GM18517 (cell line): ENCODE measurements at regions not wholly inside any gene's neighbourhood (a gene's known extent, or its start where the extent isn't known, plus 50 kb on each side); places are given as distances from the start of the nearest gene placed in this dataset.

ENCODE experiments used
- ATAC-seq: cut with Tn5 transposase; IDR thresholded peaks from one replicate; pipeline ENCODE4 v1.9.1; 2021; ENCODE audit warnings: mild to moderate bottlenecking, moderate library complexity; ENCODE audit not compliant: unreplicated experiment

- ATAC-seq = no peak
Measured at GRCh38 chr13:22211876-22212275, 541.0 kb downstream of the FGF9 start.

DNA sequence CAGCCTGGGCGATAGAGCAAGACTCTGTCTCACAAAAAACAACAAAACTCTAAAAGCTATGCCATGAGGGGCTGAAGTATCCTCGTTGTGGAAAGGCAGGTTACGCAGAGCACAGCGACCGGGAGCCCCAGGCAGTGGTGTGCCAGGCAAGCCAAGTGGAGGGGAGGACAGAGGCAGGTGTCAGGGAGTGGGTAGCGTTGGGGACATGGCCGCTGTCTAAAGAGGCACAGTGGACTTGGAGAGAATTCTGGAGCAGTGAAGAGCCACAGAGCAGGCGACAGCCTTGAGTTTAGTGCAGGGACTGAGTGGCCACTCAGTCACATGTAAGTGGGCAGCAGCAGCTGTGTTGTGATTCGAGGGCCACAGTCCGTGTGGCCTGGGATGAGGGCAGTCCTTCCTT, 541.7 kb downstream of the FGF9 start:
- no peak for ATAC-seq

GRCh38 chr13:22214184-22214583, 543.3 kb downstream of the FGF9 start:
- ATAC-seq = no peak

DNA sequence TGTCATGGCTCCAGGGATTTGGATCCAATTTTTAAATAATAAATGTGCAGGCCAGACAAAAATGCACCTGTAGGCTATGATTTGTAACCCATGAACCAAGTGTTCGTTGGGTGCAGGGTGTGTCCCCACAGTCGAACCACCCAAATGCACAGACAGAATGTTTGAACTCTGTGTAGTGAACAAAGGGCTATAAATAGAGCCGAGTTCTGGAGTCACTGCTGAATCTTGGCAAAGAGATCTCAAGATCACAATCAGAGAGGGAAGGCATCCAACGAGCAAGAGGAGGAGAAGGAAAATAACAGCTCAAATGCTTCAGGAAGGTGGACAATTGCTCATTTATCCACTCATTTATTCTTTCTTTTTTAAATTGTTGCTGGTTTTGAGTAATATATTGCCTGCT, 547.9 kb downstream of the FGF9 start:
- no peak for ATAC-seq

- ATAC-seq = no peak
Measured at GRCh38 chr13:22219709-22220108, 548.8 kb downstream of the FGF9 start.

GRCh38 chr13:22220151-22221135, 549.6 kb downstream of the FGF9 start:
- ATAC-seq = no peak

- ATAC-seq = no peak
Measured at GRCh38 chr13:22223411-22223810, 552.5 kb downstream of the FGF9 start.

- ATAC-seq = no peak
Measured at GRCh38 chr13:22226086-22226485, 555.2 kb downstream of the FGF9 start.

- ATAC-seq = no peak
Measured at GRCh38 chr13:22227895-22228294, 557.0 kb downstream of the FGF9 start.

GRCh38 chr13:22229916-22230315, 559.0 kb downstream of the FGF9 start:
- no peak for ATAC-seq

DNA sequence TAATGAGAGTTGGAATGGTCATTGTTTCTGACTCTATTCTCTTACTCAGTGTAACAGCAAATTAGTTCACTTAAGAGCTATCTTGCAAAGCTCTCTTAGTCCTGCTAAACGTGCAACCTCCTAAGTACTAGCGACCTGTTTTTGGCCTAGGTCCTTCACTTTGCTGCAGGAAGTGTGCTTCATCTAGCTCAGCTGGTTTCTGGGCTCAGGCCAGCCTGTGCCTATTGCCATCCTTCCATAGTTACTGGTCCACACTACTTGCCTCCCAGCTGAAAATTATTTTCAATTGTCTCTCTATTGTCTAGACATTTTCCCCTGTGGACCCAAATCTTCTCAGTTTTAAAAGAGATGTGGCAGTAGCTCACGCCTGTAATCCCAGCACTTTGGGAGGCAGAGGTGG, 561.3 kb downstream of the FGF9 start:
- ATAC-seq = no peak

DNA sequence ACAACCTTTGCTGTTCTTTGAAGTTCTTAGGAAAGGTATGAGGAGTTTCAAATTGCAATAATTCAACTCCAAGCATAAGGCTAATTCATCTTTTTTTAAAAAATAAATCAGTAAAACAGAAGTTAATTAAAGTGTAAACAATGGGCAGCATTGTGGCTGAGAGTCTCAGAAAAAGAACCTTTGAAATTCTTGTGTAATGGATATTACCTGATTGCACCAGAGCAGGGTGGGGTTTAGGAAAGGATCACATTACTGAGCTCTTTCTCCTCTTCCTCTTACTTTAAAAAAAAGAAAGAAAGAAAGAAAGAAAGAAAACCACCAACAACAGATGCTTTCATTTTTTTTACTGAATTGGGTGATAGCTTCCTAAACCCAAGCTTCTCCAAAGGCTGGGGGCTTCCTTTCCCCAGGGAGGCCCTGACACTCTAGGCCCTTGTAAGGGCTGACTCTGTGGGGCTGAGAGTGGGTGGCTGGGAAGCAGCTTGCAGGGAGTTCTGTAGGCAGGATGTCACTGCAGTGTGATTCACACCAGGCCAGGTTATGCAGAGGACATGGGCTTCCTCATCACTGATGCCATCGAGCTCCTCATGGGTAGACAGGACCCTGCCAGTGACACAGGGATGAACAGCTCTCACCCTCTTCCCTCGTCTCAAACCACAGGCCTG, 564.5 kb downstream of the FGF9 start:
- no peak for ATAC-seq

GRCh38 chr13:22235950-22236290, 565.0 kb downstream of the FGF9 start:
- no peak for ATAC-seq

DNA sequence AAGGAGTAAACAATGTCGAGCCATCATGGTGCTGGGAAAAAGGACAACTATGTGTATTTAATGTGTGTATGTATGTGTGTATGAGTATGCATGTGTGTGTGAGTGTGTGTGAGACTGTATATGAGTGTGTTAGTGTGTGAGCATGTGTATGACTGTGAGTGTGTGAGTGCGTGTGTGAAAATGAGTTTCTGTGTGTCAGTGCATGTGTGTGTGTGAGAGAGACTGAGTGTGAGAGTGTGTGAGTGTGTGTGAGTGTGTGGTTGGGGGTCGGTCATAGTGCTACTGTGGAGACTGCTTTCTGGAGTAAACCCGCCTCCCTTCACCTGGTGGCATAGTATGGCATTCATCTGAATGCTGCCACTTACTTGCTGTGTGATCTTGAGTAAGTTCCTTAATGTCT, 567.4 kb downstream of the FGF9 start:
- ATAC-seq = no peak

GRCh38 chr13:22240716-22241115, 569.8 kb downstream of the FGF9 start:
- no peak for ATAC-seq

- no peak for ATAC-seq
Measured at GRCh38 chr13:22243469-22244163, 572.7 kb downstream of the FGF9 start.

- ATAC-seq = no peak
Measured at GRCh38 chr13:22252281-22252830, 581.5 kb downstream of the FGF9 start.

DNA sequence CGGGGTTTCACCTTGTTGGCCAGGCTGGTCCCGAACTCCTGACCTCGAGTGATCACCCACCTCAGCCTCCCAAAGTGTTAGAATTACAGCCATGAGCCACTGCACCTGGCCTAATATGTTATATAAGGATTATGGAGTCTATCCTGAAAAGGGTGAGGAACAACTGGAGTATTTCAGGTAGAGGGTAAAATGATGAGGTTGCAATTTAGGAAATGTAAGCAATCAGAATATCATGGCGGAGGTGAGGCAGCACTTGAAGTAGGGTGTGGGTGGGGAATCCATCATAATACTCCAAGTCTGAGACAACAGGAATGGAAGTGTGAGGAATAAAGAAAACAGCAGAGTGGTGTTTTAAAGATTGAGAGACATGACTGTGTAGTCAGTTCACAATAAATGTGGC, 582.2 kb downstream of the FGF9 start:
- ATAC-seq = no peak

- ATAC-seq = no peak
Measured at GRCh38 chr13:22256111-22256639, 585.3 kb downstream of the FGF9 start.

DNA sequence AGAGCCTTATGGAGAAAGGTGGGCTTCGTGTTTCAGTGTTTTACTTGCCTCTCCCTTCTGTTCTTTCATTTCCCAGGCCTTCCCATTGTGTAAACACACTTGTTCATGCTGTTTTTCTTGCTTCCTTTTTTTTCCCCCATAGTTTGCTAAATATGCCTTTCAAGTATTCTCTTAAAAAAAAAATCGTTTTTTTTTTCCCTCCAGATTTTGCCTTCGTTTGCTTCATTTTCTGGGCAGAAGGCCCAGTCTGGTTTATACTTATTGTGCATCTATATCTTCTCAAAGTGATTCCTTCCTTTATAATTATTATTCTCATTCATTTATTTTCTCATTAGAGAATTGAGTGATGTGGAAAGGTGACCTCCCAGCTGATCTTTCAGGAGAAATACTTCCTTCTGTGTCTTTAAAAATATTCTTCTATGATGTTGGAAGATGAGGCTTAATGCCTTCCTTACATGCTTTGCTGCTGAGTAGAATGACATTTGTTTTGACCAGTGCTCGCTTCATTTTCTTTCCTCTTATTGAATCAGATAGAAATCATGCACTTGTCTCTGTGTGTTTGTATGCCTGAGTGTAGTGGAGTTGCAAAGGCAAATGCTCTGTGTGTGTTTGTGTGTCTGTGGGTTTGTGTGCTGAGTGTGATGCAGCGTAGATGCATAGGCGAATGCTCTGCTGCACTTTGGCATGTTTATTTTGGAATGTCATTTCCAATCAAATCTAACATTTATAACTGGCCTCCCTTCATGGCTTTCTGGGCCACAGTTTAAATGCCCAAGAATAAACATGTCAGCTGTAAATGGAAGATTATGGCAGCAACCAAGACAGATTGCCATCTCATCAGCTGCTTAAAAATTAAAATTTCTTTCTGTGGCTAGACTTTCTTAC, 591.4 kb downstream of the FGF9 start:
- no peak for ATAC-seq
